H1 (cell line): ENCODE measurements at regions not wholly inside any gene's neighbourhood (a gene's known extent, or its start where the extent isn't known, plus 50 kb on each side); places are given as distances from the start of the nearest gene placed in this dataset.

ENCODE experiments used
- CBX5 ChIP-seq: fragments of 300-800, 300-1000 bp; sonication (generic); IDR thresholded peaks from 2 replicates; pipeline ENCODE4 v1.7.1; 2016; ENCODE audit warnings: antibody characterized with exemption, low read length, low read depth
- GTF2F1 ChIP-seq: IDR thresholded peaks from 2 replicates; pipeline ENCODE4 v1.6.1; 2012; ENCODE audit warnings: low read depth, low read length, improper control_type of control experiment, borderline replicate concordance
- HDAC2 ChIP-seq, 2 experiments: fragments of 300-600 bp in 1 of 2; sonication (generic) in 1 of 2; IDR thresholded peaks; 2 replicates each; pipeline ENCODE4 v1.6.1; 2011 to 2012; ENCODE audit warnings: low read depth in 2 of 2, low read length in 2 of 2, mild to moderate bottlenecking in 2 of 2, moderate library complexity in 2 of 2, borderline replicate concordance in 1 of 2, inconsistent platforms in 1 of 2
- POLR2A ChIP-seq, 2 experiments: IDR thresholded peaks; 1 replicate in 1 of 2; 2 replicates in 1 of 2; pipeline ENCODE4 v1.6.1; 2011; ENCODE audit warnings: low read depth in 2 of 2, low read length in 2 of 2, mild to moderate bottlenecking in 2 of 2; ENCODE audit errors: control extremely low read depth in 1 of 2

GRCh38 chr5:114120166-114120565 is 241.7 kb upstream of the KCNN2 start:
- TF ChIP-seq GTF2F1, result no peak
- no peak for TF ChIP-seq CBX5
- no peak for TF ChIP-seq POLR2A (IDR thresholded peaks at IDR 0.05; ENCODE audit: control extremely low read depth in 1 of 2, low read depth in 2 of 2, low read length in 2 of 2)
- TF ChIP-seq HDAC2 (IDR thresholded peaks at IDR 0.05; ENCODE audit: borderline replicate concordance in 1 of 2, low read depth in 2 of 2, low read length in 2 of 2), result no peak
